Gastroesophageal sphincter (tissue), 3 donors: ENCODE measurements at regions not wholly inside any gene's neighbourhood (a gene's known extent, or its start where the extent isn't known, plus 50 kb on each side); places are given as distances from the start of the nearest gene placed in this dataset.

ENCODE experiments used
- POLR2A ChIP-seq, 2 donors: fragments of 450-650 bp; IDR thresholded peaks; one replicate each; pipeline ENCODE4 v1.6.1; 2017; ENCODE audit warnings: antibody characterized with exemption in 2 of 2, mild to moderate bottlenecking in 2 of 2, moderate library complexity in 1 of 2
- POLR2AphosphoS5 ChIP-seq: sonication (generic); formaldehyde crosslinking; IDR thresholded peaks from one replicate; pipeline ENCODE4 v1.6.1; 2017; ENCODE audit warnings: antibody characterized with exemption
- TF ChIP-seq, protein P1 (sequence below), 4 experiments: fragments of 200-600 bp in 2 of 4; fragments of 450-650 bp in 2 of 4; sonication (generic) in 1 of 4; IDR thresholded peaks; one replicate each; pipeline ENCODE4 v1.5.1; 2017 to 2019; ENCODE audit warnings: antibody characterized with exemption in 4 of 4, mild to moderate bottlenecking in 2 of 4, moderate library complexity in 2 of 4

DNA sequence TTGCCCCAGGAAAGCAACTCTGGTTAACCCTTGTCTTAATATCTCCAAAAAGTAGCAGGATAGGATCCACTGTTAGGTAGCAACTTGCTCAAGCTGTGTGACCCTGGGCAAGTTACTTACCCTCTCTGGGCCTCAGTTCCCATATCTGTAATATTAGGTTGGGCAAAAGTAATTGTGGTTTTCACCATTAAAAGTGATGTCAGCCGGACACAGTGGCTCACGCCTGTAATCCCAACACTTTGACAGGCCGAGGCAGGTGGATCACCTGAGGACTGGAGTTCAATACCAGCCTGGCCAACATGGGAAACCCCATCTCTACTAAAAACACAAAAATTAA is 179.3 kb downstream of the FOXL1 start:
- TF ChIP-seq, protein P1, sequence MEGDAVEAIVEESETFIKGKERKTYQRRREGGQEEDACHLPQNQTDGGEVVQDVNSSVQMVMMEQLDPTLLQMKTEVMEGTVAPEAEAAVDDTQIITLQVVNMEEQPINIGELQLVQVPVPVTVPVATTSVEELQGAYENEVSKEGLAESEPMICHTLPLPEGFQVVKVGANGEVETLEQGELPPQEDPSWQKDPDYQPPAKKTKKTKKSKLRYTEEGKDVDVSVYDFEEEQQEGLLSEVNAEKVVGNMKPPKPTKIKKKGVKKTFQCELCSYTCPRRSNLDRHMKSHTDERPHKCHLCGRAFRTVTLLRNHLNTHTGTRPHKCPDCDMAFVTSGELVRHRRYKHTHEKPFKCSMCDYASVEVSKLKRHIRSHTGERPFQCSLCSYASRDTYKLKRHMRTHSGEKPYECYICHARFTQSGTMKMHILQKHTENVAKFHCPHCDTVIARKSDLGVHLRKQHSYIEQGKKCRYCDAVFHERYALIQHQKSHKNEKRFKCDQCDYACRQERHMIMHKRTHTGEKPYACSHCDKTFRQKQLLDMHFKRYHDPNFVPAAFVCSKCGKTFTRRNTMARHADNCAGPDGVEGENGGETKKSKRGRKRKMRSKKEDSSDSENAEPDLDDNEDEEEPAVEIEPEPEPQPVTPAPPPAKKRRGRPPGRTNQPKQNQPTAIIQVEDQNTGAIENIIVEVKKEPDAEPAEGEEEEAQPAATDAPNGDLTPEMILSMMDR (IDR thresholded peaks at IDR 0.05) = no peak
- TF ChIP-seq POLR2AphosphoS5 (no peak), POLR2A (IDR thresholded peaks at IDR 0.05) (no peak)
